SK-N-SH (cell line): ENCODE measurements at regions not wholly inside any gene's neighbourhood (a gene's known extent, or its start where the extent isn't known, plus 50 kb on each side); places are given as distances from the start of the nearest gene placed in this dataset.

Source experiments
- CTCF ChIA-PET: fragments of 300-600, 350-600 bp; formaldehyde crosslinking; extraction: SDS; loops from one replicate; lab custom pipeline; 2021; lab: Yijun Ruan, JAX
- POLR2A ChIA-PET: fragments of 350-600 bp; sonication (Branson Sonifier 250); formaldehyde crosslinking; extraction: SDS; loops from one replicate; lab custom pipeline; 2020; ENCODE audit warnings: antibody characterized with exemption, inconsistent platforms; lab: Yijun Ruan, JAX
- DNase-seq: peaks from one replicate; pipeline ENCODE4 v3.0.0; 2012
- H2AFZ ChIP-seq: fragments of 200-600 bp; sonication (generic); 2 replicates; pipeline ENCODE4 v1.8.1; 2016; ENCODE audit warnings: antibody characterized with exemption, mild to moderate bottlenecking, low read depth
- H3F3A ChIP-seq: fragments of 200-600 bp; sonication (generic); replicated peaks from 2 replicates; pipeline ENCODE3; 2016; ENCODE audit warnings: antibody characterized with exemption, mild to moderate bottlenecking; ENCODE audit not compliant: insufficient read depth
- H3K27ac ChIP-seq, 2 experiments: fragments of 200-500 bp in 1 of 2; fragments of 200-600 bp in 1 of 2; sonication (Bioruptor generic) in 1 of 2; sonication (generic), shearing (Covaris generic) in 1 of 2; 2 replicates each; pipeline versions ENCODE4 v1.5.1 to v1.6.1; 2014 to 2016; ENCODE audit warnings: low read depth in 2 of 2, inconsistent platforms in 1 of 2, low read length in 1 of 2, mild to moderate bottlenecking in 1 of 2, mixed read lengths in 1 of 2
- H3K27me3 ChIP-seq: fragments of 200-600 bp; sonication (generic), shearing (Covaris generic); 2 replicates; pipeline ENCODE4 v1.6.1; 2016; ENCODE audit warnings: mixed run types; ENCODE audit not compliant: insufficient read depth
- H3K36me3 ChIP-seq, 2 experiments: fragments of 200-500 bp in 1 of 2; fragments of 200-600 bp in 1 of 2; sonication (Bioruptor generic) in 1 of 2; sonication (generic) in 1 of 2; replicated peaks in 1 of 2; 2 replicates each; pipeline versions ENCODE3 to v1.5.1; 2014 to 2016; ENCODE audit warnings: low read length in 1 of 2, mild to moderate bottlenecking in 1 of 2; ENCODE audit not compliant: insufficient read depth in 2 of 2, control insufficient read depth in 1 of 2
- H3K4me1 ChIP-seq, 2 experiments: fragments of 200-500 bp in 1 of 2; fragments of 200-600 bp in 1 of 2; sonication (Bioruptor generic) in 1 of 2; sonication (generic), shearing (Covaris generic) in 1 of 2; 2 replicates each; pipeline versions ENCODE4 v1.5.1 to v1.6.1; 2014 to 2016; ENCODE audit warnings: low read depth in 1 of 2, low read length in 1 of 2, mixed run types in 1 of 2; ENCODE audit not compliant: insufficient read depth in 2 of 2, control insufficient read depth in 1 of 2
- H3K4me2 ChIP-seq: fragments of 200-600 bp; sonication (generic), shearing (Covaris generic); 2 replicates; pipeline ENCODE4 v1.6.1; 2017; ENCODE audit warnings: mixed run types
- H3K4me3 ChIP-seq, 2 experiments: fragments of 200-500 bp in 1 of 2; fragments of 200-600 bp in 1 of 2; sonication (Bioruptor generic) in 1 of 2; sonication (generic), shearing (Covaris generic) in 1 of 2; 2 replicates each; pipeline versions ENCODE4 v1.5.1 to v1.8.1; 2014 to 2016; ENCODE audit warnings: low read depth in 2 of 2, inconsistent platforms in 1 of 2, low read length in 1 of 2, mild to moderate bottlenecking in 1 of 2, mixed read lengths in 1 of 2, moderate library complexity in 1 of 2
- H3K79me2 ChIP-seq: fragments of 200-600 bp; sonication (generic); 2 replicates; pipeline ENCODE4 v1.8.1; 2017; ENCODE audit warnings: mild to moderate bottlenecking; ENCODE audit not compliant: insufficient read depth
- H3K9ac ChIP-seq: fragments of 200-600 bp; sonication (generic); 2 replicates; pipeline ENCODE4 v1.6.1; 2017; ENCODE audit warnings: mixed run types
- H3K9me2 ChIP-seq: fragments of 200-600 bp; sonication (generic); 2 replicates; pipeline ENCODE4 v1.6.1; 2017; ENCODE audit warnings: mixed run types
- H3K9me3 ChIP-seq: fragments of 200-600 bp; sonication (generic); 2 replicates; pipeline ENCODE4 v1.6.1; 2017; ENCODE audit warnings: mixed run types, mild to moderate bottlenecking, moderate library complexity
- H4K20me1 ChIP-seq: fragments of 200-600 bp; sonication (generic); 2 replicates; pipeline ENCODE4 v1.6.1; 2017; ENCODE audit warnings: mild to moderate bottlenecking, mixed run types; ENCODE audit not compliant: insufficient read depth
- CHD2 ChIP-seq: fragments of 150-350 bp; IDR thresholded peaks from 2 replicates; pipeline ENCODE4 v1.6.1; 2018; ENCODE audit warnings: low read length; ENCODE audit not compliant: partially characterized antibody
- EP300 ChIP-seq, 2 experiments: IDR thresholded peaks; 2 replicates each; pipeline versions ENCODE4 v1.4.0 to v1.6.1; 2012; ENCODE audit warnings: borderline replicate concordance in 1 of 2, low read depth in 1 of 2, low read length in 1 of 2
- FOSL2 ChIP-seq: IDR thresholded peaks from 2 replicates; pipeline ENCODE4 v1.4.0; 2012; ENCODE audit warnings: low read depth, mild to moderate bottlenecking, moderate library complexity, borderline replicate concordance
- FOXM1 ChIP-seq: IDR thresholded peaks from 2 replicates; pipeline ENCODE4 v1.4.0; 2012; ENCODE audit warnings: low read depth, mild to moderate bottlenecking
- JUND ChIP-seq: IDR thresholded peaks from 2 replicates; pipeline ENCODE4 v1.4.0; 2012
- MEF2A ChIP-seq: IDR thresholded peaks from 2 replicates; pipeline ENCODE4 v1.4.0; 2012; ENCODE audit warnings: low read depth, borderline replicate concordance
- MXI1 ChIP-seq: IDR thresholded peaks from 2 replicates; pipeline ENCODE4 v1.6.1; 2012; ENCODE audit warnings: mild to moderate bottlenecking, low read depth, low read length, improper control_type of control experiment
- NFIC ChIP-seq: IDR thresholded peaks from 2 replicates; pipeline ENCODE4 v1.4.0; 2012; ENCODE audit warnings: borderline replicate concordance
- TCF12 ChIP-seq: IDR thresholded peaks from 2 replicates; pipeline ENCODE4 v1.4.0; 2012
- USF2 ChIP-seq: fragments of 150-350 bp; IDR thresholded peaks from 2 replicates; pipeline ENCODE4 v1.6.1; 2017; ENCODE audit warnings: antibody characterized with exemption, low read length, low read depth, borderline replicate concordance
- YY1 ChIP-seq: IDR thresholded peaks from 2 replicates; pipeline ENCODE4 v1.4.0; 2012; ENCODE audit warnings: low read depth, mild to moderate bottlenecking
- ZBTB33 ChIP-seq: IDR thresholded peaks from 2 replicates; pipeline ENCODE4 v1.4.0; 2012; ENCODE audit warnings: low read depth, borderline replicate concordance
- WGBS: methylation state at CpG from one replicate; pipeline ENCODE4 v1.1.6; 2017; ENCODE audit warnings: low lambda C conversion rate; 5-methylcytosine and 5-hydroxymethylcytosine counted together

GRCh38 chr1:191752342-191752741, 405.9 kb upstream of the RGS18 start:
- H3K27me3 ChIP-seq = no peaks in the 10 kb centered on the region
- 15% methylated on average over 4 of the region's 4 CpGs for WGBS
- ChIA-PET POLR2A (no interaction called here), CTCF (interaction anchor here (0.9 kb wide), 1 partner anchor 10 kb away, joined by 3 read pairs; no protein-coding TSS in a partner anchor)
- TF ChIP-seq ZBTB33 = no peak
- TF ChIP-seq MXI1 = no peak
- TF ChIP-seq FOSL2 = no peak
- no peak for TF ChIP-seq YY1
- no peak for TF ChIP-seq USF2
- TF ChIP-seq JUND = no peak
- no peak for TF ChIP-seq CHD2
- H4K20me1 ChIP-seq = no peaks in the 10 kb centered on the region
- H3K4me3 ChIP-seq = no peak overlapping the region
- no peak for DNase-seq
- H3K79me2 ChIP-seq = no peaks in the 10 kb centered on the region
- no peak overlapping the region for H3K27ac ChIP-seq
- H3K36me3 ChIP-seq = no peaks in the 10 kb centered on the region
- H3K4me1 ChIP-seq = no peaks in the 10 kb centered on the region; a peak in 1 of 4 replicates
- no peak overlapping the region for H3K4me2 ChIP-seq
- H2AFZ ChIP-seq = no peak overlapping the region
- no peaks in the 10 kb centered on the region for H3K9me2 ChIP-seq
- no peak overlapping the region for H3K9ac ChIP-seq
- no peaks in the 10 kb centered on the region for H3K9me3 ChIP-seq
- no peaks in the 10 kb centered on the region for H3F3A ChIP-seq

GRCh38 chr1:191760016-191760415, 398.2 kb upstream of the RGS18 start:
- no peaks in the 10 kb centered on the region for H3K9me3 ChIP-seq
- no peak overlapping the region for H3K27ac ChIP-seq
- no peak for DNase-seq
- 6% methylated on average over 2 of the region's 2 CpGs for WGBS
- H3K9ac ChIP-seq = no peak overlapping the region
- H3K4me1 ChIP-seq = no peaks in the 10 kb centered on the region; a peak in 1 of 4 replicates
- no peak overlapping the region for H2AFZ ChIP-seq
- H3K4me2 ChIP-seq = no peak overlapping the region
- TF ChIP-seq EP300 (IDR thresholded peaks at IDR 0.05; ENCODE audit: borderline replicate concordance in 1 of 2, low read depth in 1 of 2, low read length in 1 of 2) (no peak), TCF12 (no peak), FOXM1 (no peak), NFIC (no peak), MEF2A (no peak)
- TF ChIP-seq, all 33 proteins: peak for 0
- Histone ChIP-seq H3K36me3 (no peaks in the 10 kb centered on the region), H3K4me3 (no peak overlapping the region), H3F3A (no peaks in the 10 kb centered on the region), H3K27me3 (no peaks in the 10 kb centered on the region), H4K20me1 (no peaks in the 10 kb centered on the region), H3K9me2 (no peaks in the 10 kb centered on the region), H3K79me2 (no peaks in the 10 kb centered on the region)
- ChIA-PET POLR2A (no interaction called here), CTCF (no interaction called here)
